DND-41 (cell line): ENCODE measurements at regions not wholly inside any gene's neighbourhood (a gene's known extent, or its start where the extent isn't known, plus 50 kb on each side); places are given as distances from the start of the nearest gene placed in this dataset.

Source experiments
- CTCF ChIP-seq: IDR thresholded peaks from 2 replicates; pipeline ENCODE4 v1.5.1; 2012; ENCODE audit warnings: borderline replicate concordance, low read length, moderate library complexity, mild to moderate bottlenecking; ENCODE audit not compliant: poor library complexity, severe bottlenecking; ENCODE audit errors: extremely low read depth
- EZH2 ChIP-seq: IDR thresholded peaks from 3 replicates; pipeline ENCODE4 v1.6.1; 2012; ENCODE audit warnings: borderline replicate concordance, low read depth, mild to moderate bottlenecking, moderate library complexity, low read length, inconsistent platforms; ENCODE audit not compliant: severe bottlenecking

- no peak for TF ChIP-seq CTCF
- TF ChIP-seq EZH2: no peak
Observed at GRCh38 chr13:107459430-107459829, 755.9 kb downstream of the LIG4 start.
